ENCODE measurements at regions not wholly inside any gene's neighbourhood (a gene's known extent, or its start where the extent isn't known, plus 50 kb on each side); places are given as distances from the start of the nearest gene placed in this dataset.

DNA sequence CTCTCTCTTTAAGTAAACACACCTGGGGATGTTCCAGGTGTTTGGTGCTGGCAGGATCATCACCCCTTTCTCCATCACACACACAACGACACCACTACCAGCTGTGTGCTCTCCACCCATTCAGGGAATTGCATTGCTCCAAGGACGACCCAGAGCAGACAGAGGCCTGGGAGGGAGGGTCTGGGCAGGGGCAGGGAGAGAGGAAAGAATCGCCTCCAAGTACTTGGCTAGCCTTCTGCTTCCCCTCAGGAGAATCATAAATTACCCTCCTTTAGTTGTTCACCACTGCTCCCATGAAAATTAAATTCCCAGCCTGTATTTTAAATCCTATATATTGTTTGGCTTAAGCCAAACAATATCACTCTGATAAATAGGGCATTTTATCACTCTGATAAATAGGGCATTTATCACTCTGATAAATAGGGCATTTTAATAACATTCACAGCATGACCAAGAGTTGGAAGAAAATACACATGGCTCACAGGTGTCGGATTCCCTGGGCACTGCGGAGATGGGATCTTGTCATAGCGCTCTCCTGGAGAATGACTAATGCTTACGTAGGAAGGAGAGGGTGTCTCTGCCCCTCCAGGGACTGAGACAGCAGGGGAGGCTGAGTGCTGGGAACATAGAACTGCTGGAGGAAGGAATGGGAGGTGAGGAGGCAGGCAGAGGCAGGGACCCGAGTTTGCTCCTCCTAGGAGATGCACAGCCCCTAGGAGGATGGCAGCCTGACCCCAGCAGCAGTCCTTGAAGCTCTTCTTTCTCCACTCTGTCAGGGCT is 673.6 kb downstream of the HS3ST4 start:
- no peak overlapping the region for H3K4me2 ChIP-seq (ENCODE audit: control insufficient read depth, extremely low read depth, insufficient read depth, low read depth, low read length)
- no peak for DNase-seq (ENCODE audit: low read depth, low spot score)
- H3K79me2 ChIP-seq (ENCODE audit: control insufficient read depth, insufficient read depth, low read length): no peaks in the 10 kb centered on the region
- no peaks in the 10 kb centered on the region for H3K27me3 ChIP-seq (ENCODE audit: control insufficient read depth, extremely low read depth, insufficient read depth, low read length)
- no peak overlapping the region for H3K9ac ChIP-seq (ENCODE audit: control insufficient read depth, extremely low read depth, insufficient read depth, low read length)
- no peak for FAIRE-seq
- H3K27ac ChIP-seq (ENCODE audit: control insufficient read depth, insufficient read depth, low read length): no peak overlapping the region
- H4K20me1 ChIP-seq (ENCODE audit: control insufficient read depth, extremely low read depth, insufficient read depth, low read length): no peaks in the 10 kb centered on the region
- no peaks in the 10 kb centered on the region for H3K36me3 ChIP-seq (ENCODE audit: control insufficient read depth in 2 of 2, extremely low read depth in 1 of 2, insufficient read depth in 2 of 2, low read length in 2 of 2)
- no peak overlapping the region for H2AFZ ChIP-seq (ENCODE audit: control insufficient read depth, low read length)
- no peaks in the 10 kb centered on the region for H3K9me1 ChIP-seq (ENCODE audit: control insufficient read depth, extremely low read depth, insufficient read depth, low read length)
- peaks cover 2% of the 10 kb centered on the region for H3K9me3 ChIP-seq (ENCODE audit: control insufficient read depth, low read depth, low read length)
- no peak overlapping the region for H3K4me3 ChIP-seq (ENCODE audit: control insufficient read depth in 2 of 3, extremely low read depth in 1 of 3, insufficient read depth in 2 of 3, low read depth in 1 of 3, low read length in 3 of 3)
- H3K4me1 ChIP-seq (ENCODE audit: control insufficient read depth, extremely low read depth, insufficient read depth, low read length): no peaks in the 10 kb centered on the region
- dilution Hi-C loops (cut with MboI; ENCODE audit: extremely low pct_ligation_motif_present, low sequenced_read_pairs): no loop called here
- TF ChIP-seq EZH2 (IDR thresholded peaks at IDR 0.05; ENCODE audit: low read length): no peak
- no peak for TF ChIP-seq CTCF (optimal IDR thresholded peaks at IDR 0.05 in 1 of 3, IDR thresholded peaks at IDR 0.05 in 1 of 3, conservative IDR thresholded peaks at IDR 0.05 in 1 of 3; ENCODE audit: extremely low read depth in 1 of 3, insufficient read depth in 2 of 3, low read length in 3 of 3)

DNA sequence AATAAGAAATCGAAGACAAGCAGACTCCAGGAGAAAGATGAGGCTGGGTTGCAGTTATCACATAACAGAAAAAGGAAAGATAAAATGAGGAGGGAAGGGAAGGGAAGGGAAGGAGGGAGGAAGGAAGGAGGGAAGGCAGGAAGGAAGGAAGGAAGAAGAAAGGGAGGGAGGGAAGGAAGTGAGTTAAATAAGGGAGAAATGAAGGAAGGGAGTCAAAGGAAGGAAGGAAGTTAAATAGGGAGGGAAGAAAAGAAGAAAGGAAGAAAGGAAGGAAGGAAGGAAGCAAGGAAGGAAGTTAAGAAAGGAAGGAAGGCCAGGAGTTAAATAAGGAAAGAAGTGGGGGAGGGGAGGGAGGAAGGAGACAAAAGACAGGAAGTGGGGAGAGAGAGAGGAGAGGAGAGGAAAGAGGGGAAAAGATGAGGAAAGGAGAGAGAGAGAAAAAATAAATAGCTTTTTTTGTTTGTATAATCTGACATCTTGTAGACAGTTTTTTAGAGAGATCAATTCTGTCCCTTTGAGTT is 679.6 kb downstream of the HS3ST4 start:
- Histone ChIP-seq H3K36me3 (ENCODE audit: control insufficient read depth in 2 of 2, extremely low read depth in 1 of 2, insufficient read depth in 2 of 2, low read length in 2 of 2) (no peaks in the 10 kb centered on the region), H3K4me2 (ENCODE audit: control insufficient read depth, extremely low read depth, insufficient read depth, low read depth, low read length) (no peak overlapping the region), H3K27ac (ENCODE audit: control insufficient read depth, insufficient read depth, low read length) (no peak overlapping the region), H3K9ac (ENCODE audit: control insufficient read depth, extremely low read depth, insufficient read depth, low read length) (no peak overlapping the region), H2AFZ (ENCODE audit: control insufficient read depth, low read length) (no peak overlapping the region), H3K79me2 (ENCODE audit: control insufficient read depth, insufficient read depth, low read length) (no peaks in the 10 kb centered on the region), H4K20me1 (ENCODE audit: control insufficient read depth, extremely low read depth, insufficient read depth, low read length) (no peaks in the 10 kb centered on the region), H3K4me3 (ENCODE audit: control insufficient read depth in 2 of 3, extremely low read depth in 1 of 3, insufficient read depth in 2 of 3, low read depth in 1 of 3, low read length in 3 of 3) (no peak overlapping the region), H3K9me1 (ENCODE audit: control insufficient read depth, extremely low read depth, insufficient read depth, low read length) (no peaks in the 10 kb centered on the region), H3K9me3 (ENCODE audit: control insufficient read depth, low read depth, low read length) (peaks cover 15% of the 10 kb centered on the region), H3K27me3 (ENCODE audit: control insufficient read depth, extremely low read depth, insufficient read depth, low read length) (no peaks in the 10 kb centered on the region), H3K4me1 (ENCODE audit: control insufficient read depth, extremely low read depth, insufficient read depth, low read length) (no peaks in the 10 kb centered on the region)
- no peak for FAIRE-seq
- dilution Hi-C loops (cut with MboI; ENCODE audit: extremely low pct_ligation_motif_present, low sequenced_read_pairs): no loop called here
- TF ChIP-seq EZH2 (IDR thresholded peaks at IDR 0.05; ENCODE audit: low read length) (no peak), CTCF (optimal IDR thresholded peaks at IDR 0.05 in 1 of 3, IDR thresholded peaks at IDR 0.05 in 1 of 3, conservative IDR thresholded peaks at IDR 0.05 in 1 of 3; ENCODE audit: extremely low read depth in 1 of 3, insufficient read depth in 2 of 3, low read length in 3 of 3) (no peak)
- DNase-seq (ENCODE audit: low read depth, low spot score): no peak
